ENCODE measurements at regions not wholly inside any gene's neighbourhood (a gene's known extent, or its start where the extent isn't known, plus 50 kb on each side); places are given as distances from the start of the nearest gene placed in this dataset.
"Not testable (repeated sequence)": the region's sequence is repeated elsewhere in the genome, so short reads cannot be mapped to it uniquely, and the experiment has no call there.

DNA sequence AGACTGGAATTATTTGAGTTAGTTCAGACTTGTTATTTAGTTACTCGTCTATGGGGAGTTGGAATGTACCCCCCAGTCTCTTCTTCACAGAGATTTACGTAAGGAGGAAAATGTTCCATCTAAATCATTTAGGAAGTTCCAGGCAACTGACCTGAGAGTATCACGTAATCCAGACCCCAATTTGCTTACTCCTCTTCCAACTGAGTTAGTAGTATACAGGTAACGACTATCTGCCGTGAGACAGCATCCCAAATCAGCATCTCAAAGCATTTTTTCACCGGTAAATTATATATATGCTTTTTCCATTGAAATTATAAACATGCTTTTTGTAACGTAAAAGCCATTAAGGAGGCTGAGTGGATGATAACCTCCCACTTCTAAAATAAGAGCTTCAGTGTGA lies 214.3 kb upstream of the WSB1 start:
- no peak for DNase-seq (ENCODE audit: insufficient read length)
- TF ChIP-seq TAF1 (IDR thresholded peaks at IDR 0.05; ENCODE audit: borderline replicate concordance, low read depth, low read length), result no peak
- no peak for TF ChIP-seq POLR2AphosphoS5 (IDR thresholded peaks at IDR 0.05; ENCODE audit: low read depth, low read length)
- TF ChIP-seq POLR2A (IDR thresholded peaks at IDR 0.05; ENCODE audit: low read depth, low read length), result no peak
- no peak for FAIRE-seq

DNA sequence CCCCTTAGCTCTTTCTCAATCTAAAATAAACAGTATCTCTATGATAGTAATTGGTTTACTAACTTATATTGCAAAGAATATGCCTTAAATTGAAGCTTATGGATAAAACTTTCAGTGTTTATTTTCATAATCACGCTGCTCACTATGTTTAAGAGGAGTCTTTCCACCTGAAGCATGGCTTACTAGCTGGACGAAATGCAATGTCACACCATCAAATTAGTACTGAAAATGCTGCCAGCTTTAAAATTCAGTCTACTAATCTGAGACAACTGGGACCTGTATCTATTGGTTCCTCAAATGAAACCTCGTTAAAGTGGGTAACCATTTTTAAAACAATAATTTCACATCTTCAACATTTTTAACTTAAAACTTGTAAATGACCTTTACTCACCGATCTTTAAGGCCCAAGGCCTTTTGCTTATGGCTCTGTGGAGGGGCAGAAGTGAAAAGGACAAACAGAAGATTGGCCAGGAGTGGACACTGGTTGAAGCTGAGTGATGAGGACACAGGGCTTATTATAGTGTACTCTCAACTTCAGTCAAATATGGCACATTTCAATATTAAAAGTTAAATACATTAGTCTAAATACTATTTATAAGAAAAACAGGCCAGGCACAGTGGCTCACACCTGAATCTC lies 212.8 kb upstream of the WSB1 start:
- no peak for TF ChIP-seq POLR2A (IDR thresholded peaks at IDR 0.05; ENCODE audit: low read depth, low read length)
- FAIRE-seq, result no peak
- no peak for DNase-seq (ENCODE audit: insufficient read length)

DNA sequence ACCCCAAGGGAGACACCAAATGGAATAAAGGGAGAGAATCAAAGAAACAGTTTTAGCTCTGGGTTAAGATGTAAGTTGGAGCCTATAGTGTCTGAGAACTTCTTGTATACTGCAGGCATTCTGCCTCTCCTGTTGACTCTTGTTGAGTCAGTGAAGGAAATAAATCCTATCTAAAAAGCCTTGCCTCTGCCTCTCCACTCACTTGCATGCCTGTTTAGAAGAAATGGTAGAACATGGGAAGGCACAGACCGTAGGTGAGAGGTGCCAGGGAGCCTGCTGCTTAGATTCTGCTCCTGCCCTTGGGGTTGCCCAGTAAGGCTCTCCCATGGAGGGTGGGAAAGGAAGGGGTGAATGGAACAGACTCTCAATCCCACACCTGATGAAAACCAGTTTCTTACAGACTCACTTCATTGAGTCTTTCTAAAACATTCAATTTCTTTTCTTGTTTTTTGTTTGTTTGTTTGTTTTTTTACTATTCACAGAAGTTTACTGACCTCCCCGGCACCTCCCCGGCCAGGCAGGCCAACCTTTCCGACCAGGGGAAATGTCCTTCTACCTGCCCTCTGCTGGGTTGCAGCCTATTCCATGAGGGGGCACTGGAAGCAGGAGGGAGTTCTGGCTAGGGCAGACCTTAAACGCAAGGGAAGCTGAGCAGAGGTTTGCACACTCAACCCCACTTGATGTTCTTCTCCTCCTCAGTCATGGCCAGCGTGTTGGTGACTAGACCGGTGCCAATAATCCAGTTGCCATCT lies 211.7 kb upstream of the WSB1 start:
- no peak for TF ChIP-seq POLR2AphosphoS5 (IDR thresholded peaks at IDR 0.05; ENCODE audit: low read depth, low read length)
- TF ChIP-seq POLR2A (IDR thresholded peaks at IDR 0.05; ENCODE audit: low read depth, low read length), result no peak
- no peak for TF ChIP-seq TAF1 (IDR thresholded peaks at IDR 0.05; ENCODE audit: borderline replicate concordance, low read depth, low read length)
- DNase-seq (ENCODE audit: insufficient read length) (no peak), FAIRE-seq (no peak)

DNA sequence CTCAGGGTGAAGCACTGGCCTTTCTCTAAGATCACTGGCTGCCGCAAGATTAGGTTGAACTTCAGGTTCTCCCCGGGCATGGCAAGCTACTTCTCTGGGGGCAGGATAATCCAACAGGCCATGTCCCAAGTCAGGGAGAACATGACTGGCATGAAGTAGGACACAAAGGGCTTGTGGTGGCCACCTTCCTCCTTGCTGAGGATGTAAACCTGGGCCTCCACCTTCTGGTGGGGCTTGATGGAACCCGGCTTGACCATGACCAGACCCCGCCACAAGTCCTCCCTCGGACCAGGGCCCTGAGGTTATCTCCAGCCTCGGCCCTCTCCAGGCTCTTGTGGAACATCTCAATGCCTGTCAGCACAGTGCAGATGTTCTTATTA lies 211.1 kb upstream of the WSB1 start:
- TF ChIP-seq POLR2AphosphoS5 (IDR thresholded peaks at IDR 0.05; ENCODE audit: low read depth, low read length), result no peak
- TF ChIP-seq TAF1 (IDR thresholded peaks at IDR 0.05; ENCODE audit: borderline replicate concordance, low read depth, low read length), result no peak
- no peak for TF ChIP-seq POLR2A (IDR thresholded peaks at IDR 0.05; ENCODE audit: low read depth, low read length)
- DNase-seq (ENCODE audit: insufficient read length), result no peak
- no peak for FAIRE-seq

DNA sequence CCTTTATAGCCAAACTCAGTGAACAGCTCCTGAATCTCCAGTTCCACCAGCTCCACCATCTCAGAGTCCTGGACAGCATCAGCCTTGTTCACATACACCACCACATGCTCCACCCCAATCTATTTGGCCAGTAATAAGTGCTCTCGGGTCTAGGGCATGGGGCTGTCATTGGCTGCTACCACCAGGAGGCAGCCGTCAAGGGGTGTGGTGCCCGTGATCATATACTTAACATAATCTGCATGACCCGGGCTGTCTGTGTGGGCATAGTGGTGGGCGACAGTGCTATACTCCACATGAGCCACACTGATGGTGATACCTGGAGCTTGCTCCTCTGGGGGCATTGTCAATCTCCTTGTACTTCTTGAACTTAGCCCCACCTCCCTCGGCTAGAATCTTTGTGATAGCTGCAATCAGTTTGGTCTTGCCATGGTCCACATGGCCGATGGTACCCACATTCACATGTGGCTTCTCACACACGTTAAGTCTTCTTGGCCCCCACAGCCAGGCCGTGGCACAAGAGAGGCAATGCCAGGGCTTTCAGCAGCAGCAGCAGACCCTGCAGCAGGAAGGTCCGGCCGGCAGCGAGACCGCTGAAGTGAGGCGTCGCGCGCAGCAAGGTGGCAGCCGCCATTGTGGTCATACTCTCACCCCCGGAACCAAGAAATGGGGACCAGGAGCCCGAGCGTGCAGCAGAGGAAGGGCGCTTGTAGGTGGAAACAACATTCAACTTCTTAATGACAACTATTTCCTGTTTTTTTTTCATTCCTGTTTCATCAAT lies 210.3 kb upstream of the WSB1 start:
- no peak for FAIRE-seq
- no peak for DNase-seq (ENCODE audit: insufficient read length)
- TF ChIP-seq TAF1 (IDR thresholded peaks at IDR 0.05; ENCODE audit: borderline replicate concordance, low read depth, low read length) (no peak), POLR2AphosphoS5 (IDR thresholded peaks at IDR 0.05; ENCODE audit: low read depth, low read length) (no peak), POLR2A (IDR thresholded peaks at IDR 0.05; ENCODE audit: low read depth, low read length) (no peak)

DNA sequence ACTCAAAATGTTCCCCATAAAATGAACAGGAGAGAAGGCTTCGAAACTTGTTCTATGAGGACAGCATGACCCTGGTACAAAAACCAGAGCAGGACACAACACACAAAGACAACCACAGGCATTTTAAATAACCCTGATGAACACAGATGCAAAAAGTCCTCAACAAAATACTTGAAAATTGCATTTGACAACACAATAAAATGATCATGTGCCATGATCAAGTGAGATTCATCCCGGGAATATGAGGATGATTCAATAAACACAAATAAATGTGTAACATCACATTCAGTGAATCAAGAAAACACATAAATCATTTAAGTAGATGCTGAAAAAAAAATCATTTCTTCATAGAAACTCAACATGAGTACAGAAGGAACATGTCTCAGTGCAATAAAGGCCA lies 208.4 kb upstream of the WSB1 start:
- no peak for TF ChIP-seq POLR2AphosphoS5 (IDR thresholded peaks at IDR 0.05; ENCODE audit: low read depth, low read length)
- no peak for TF ChIP-seq POLR2A (IDR thresholded peaks at IDR 0.05; ENCODE audit: low read depth, low read length)
- TF ChIP-seq TAF1 (IDR thresholded peaks at IDR 0.05; ENCODE audit: borderline replicate concordance, low read depth, low read length), result no peak
- no peak for DNase-seq (ENCODE audit: insufficient read length)
- FAIRE-seq, result no peak

DNA sequence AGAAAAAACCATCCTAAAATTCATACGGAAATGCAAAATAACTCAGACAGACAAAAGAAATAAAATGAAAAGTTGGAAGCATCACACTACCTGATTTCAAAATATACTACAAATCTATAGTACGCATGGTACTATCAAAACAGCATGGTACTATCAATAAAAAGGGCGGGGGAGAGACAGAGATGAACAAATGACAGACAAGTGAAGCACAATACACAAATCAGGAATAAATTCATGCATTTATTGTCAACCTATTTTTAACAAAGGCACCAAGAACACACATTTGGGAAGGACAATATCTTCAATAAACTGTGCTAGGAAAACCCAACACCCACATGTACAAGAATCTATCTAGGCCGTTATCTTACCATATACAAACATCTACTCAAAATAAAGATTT lies 207.4 kb upstream of the WSB1 start:
- TF ChIP-seq TAF1 (IDR thresholded peaks at IDR 0.05; ENCODE audit: borderline replicate concordance, low read depth, low read length) (no peak), POLR2A (IDR thresholded peaks at IDR 0.05; ENCODE audit: low read depth, low read length) (no peak)
- no peak for FAIRE-seq
- DNase-seq (ENCODE audit: insufficient read length), result no peak

DNA sequence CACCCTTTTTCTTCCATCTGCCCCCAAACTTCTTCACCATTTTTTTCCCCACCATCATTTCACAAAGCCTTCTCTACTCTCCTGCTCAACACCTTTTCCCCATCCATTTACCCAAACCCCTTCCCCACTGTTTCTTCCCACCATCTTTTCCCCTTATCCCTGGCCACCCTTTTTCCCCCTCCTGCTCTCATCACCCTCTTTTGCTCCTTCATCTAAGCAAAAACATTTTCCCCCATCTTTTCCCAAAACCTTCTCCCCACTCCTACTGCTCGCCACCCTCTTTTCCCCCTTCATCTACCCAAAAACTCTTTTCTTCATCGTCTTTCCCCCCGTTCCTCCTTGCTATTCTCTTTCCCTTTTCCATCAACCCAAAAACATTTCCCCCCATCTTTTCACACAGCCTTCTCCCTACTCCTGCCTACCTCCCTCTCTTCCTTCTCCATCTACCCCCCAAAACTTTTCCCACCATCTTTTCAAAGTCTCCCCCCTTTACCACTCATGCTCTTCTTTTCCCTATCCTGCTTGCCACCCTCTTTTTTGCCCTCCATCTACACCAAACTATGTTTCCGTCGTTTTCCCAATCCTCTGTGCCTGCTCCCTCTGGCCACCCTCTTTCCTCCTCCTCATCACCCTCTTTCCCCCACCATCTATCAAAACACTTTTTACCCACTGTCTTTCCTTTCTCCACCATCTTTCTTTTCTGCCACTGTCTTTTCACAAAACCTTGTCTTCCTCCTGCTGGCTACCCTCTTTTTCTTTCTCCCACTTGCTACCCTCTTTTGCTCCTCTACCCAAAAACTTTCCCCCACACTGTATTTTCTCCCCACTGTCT lies 205.8 kb upstream of the WSB1 start:
- DNase-seq (ENCODE audit: insufficient read length) (no peak), FAIRE-seq (no peak)
- no peak for TF ChIP-seq POLR2AphosphoS5 (IDR thresholded peaks at IDR 0.05; ENCODE audit: low read depth, low read length)
- no peak for TF ChIP-seq TAF1 (IDR thresholded peaks at IDR 0.05; ENCODE audit: borderline replicate concordance, low read depth, low read length)
- no peak for TF ChIP-seq POLR2A (IDR thresholded peaks at IDR 0.05; ENCODE audit: low read depth, low read length)

DNA sequence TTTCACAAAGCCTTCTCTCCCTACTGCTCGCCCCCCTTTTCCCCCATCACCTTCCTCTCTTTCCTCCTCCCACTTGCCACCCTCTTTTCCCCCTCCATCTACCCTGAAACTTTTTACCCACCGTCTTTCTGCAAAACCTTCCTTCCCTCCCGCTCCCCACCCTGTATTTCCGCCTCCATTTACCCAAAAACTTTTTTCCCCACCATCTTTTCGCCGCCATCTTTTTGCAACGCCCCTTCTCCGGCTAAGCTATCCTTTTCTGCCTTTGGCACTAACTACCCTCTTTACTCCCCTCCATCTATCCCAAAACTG lies 205.2 kb upstream of the WSB1 start:
- DNase-seq (ENCODE audit: insufficient read length) (no peak), FAIRE-seq (no peak)
- no peak for TF ChIP-seq POLR2AphosphoS5 (IDR thresholded peaks at IDR 0.05; ENCODE audit: low read depth, low read length)
- no peak for TF ChIP-seq TAF1 (IDR thresholded peaks at IDR 0.05; ENCODE audit: borderline replicate concordance, low read depth, low read length)
- no peak for TF ChIP-seq POLR2A (IDR thresholded peaks at IDR 0.05; ENCODE audit: low read depth, low read length)

DNA sequence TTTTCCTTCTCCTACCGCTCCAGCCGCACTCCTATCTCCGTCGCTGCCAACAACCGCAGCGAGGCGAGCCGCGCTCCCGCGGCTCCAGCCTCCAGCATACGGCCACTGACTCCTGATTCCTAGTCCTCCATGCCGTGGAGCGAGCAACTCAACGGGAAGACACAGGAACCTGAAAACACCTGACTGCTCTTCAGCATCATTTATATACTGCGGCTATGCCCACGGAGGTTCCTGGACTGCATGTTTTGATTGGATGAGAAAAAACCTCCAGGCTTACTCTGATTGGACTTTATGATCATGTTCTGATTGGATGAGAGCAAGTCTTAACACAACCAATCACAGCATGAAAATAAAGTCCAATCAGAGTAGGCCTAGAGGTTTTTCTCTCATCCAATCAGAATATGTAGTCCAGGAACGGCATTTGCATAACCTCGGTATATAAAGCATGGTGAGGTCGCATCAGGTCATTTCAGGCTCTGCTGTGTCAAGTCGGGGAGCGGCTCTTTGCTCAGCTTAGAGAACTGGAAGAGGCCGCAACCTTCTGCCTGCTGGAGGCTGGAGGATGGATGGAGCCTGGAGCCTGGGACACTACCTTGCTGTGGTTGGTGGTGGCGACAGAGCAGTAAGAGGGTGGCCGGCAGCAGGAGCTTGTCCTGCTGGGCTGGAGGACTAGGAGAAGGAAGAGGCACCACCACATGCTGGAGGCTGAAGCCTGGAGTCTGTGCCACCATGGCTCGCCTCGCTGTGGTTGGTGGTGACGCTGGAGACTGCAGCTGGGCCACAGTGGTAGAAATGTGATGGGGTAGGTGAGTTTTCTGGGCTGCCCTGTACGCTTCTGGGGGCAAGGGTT lies 204.6 kb upstream of the WSB1 start:
- DNase-seq (ENCODE audit: insufficient read length); FAIRE-seq: not testable (repeated sequence)

DNA sequence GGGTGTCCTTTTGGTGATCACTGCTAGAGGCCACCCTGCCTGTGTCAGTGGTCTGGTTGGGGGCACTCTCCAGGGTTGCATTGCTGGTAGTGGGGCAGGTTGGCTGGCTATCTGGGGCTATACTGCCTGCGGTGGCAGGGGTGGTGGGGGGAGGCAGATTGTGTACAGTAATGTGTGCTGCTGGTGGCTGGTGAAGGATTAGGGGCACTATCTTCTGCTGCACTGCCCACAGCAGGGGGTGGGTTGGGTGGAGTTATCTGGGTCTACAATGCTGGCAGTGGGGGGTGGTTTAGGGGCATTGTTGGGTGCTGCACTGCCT lies 204.0 kb upstream of the WSB1 start:
- FAIRE-seq, result no peak
- DNase-seq (ENCODE audit: insufficient read length), result no peak
- no peak for TF ChIP-seq POLR2A (IDR thresholded peaks at IDR 0.05; ENCODE audit: low read depth, low read length)

DNA sequence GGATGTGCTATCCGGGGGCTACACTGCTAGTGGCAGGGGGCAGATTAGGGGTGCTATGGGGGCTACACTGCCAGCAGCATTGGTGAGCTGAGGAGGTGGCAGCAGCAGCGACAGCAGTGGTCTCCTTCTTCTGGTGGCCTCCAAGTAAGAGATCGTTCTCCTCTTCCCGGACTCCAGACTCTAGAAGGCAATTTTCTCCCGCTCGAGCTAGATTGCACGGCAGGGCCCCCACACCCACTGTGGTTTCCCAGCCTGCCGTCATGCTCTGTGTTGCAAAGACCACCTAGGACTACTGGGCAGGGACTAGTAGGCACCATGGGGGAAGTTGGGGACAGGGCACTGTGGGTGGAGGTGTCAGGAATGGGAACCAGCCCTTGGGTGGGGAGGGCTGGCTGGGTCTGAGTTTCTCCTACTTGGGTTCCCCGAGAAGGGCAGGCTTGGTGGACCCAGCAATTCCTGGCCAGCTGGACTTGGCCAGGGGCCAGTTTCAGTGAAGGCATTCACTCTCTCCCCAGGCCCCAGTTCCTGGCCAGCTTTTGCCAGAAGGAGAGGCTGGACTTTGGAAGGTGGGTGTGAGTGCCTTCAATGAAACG lies 203.4 kb upstream of the WSB1 start:
- DNase-seq (ENCODE audit: insufficient read length); FAIRE-seq: not testable (repeated sequence)
